ENCODE measurements at regions not wholly inside any gene's neighbourhood (a gene's known extent, or its start where the extent isn't known, plus 50 kb on each side); places are given as distances from the start of the nearest gene placed in this dataset.

- no peak for DNase-seq
Measured at GRCh38 chr3:34285827-34286188, 487.4 kb downstream of the PDCD6IP start.

GRCh38 chr3:34292605-34293300 is 494.3 kb downstream of the PDCD6IP start:
- no peak for DNase-seq

GRCh38 chr3:34294240-34294639 is 495.8 kb downstream of the PDCD6IP start:
- DNase-seq, result no peak

- no peak for DNase-seq
Measured at GRCh38 chr3:34296796-34297195, 498.4 kb downstream of the PDCD6IP start.

- DNase-seq, result no peak
Measured at GRCh38 chr3:34298653-34299052, 500.2 kb downstream of the PDCD6IP start.

GRCh38 chr3:34300621-34301020 is 502.2 kb downstream of the PDCD6IP start:
- no peak for DNase-seq

- DNase-seq, result no peak
Measured at GRCh38 chr3:34301313-34301712, 502.9 kb downstream of the PDCD6IP start.

- DNase-seq, result no peak
Measured at GRCh38 chr3:34305266-34305665, 506.8 kb downstream of the PDCD6IP start.

- no peak for DNase-seq
Measured at GRCh38 chr3:34312684-34313083, 514.3 kb downstream of the PDCD6IP start.

GRCh38 chr3:34319881-34320280 is 521.5 kb downstream of the PDCD6IP start:
- DNase-seq, result no peak

- no peak for DNase-seq
Measured at GRCh38 chr3:34323517-34323916, 525.1 kb downstream of the PDCD6IP start.

GRCh38 chr3:34346656-34347055 is 548.2 kb downstream of the PDCD6IP start:
- DNase-seq, result no peak

- peak in 12 of 56 donors; percentile 2 to 38 (median 6) for DNase-seq
Measured at GRCh38 chr3:34351882-34352777, 553.7 kb downstream of the PDCD6IP start.

GRCh38 chr3:34352778-34353331 is 554.4 kb downstream of the PDCD6IP start:
- no peak for DNase-seq

GRCh38 chr3:34357461-34357860 is 559.0 kb downstream of the PDCD6IP start:
- no peak for DNase-seq

- no peak for DNase-seq
Measured at GRCh38 chr3:34359064-34359463, 560.6 kb downstream of the PDCD6IP start.

GRCh38 chr3:34360713-34361112 is 562.3 kb downstream of the PDCD6IP start:
- DNase-seq, result no peak

GRCh38 chr3:34361921-34362320 is 563.5 kb downstream of the PDCD6IP start:
- peak in 1 of 56 donors; percentile 12 for DNase-seq

GRCh38 chr3:34362910-34363309 is 564.5 kb downstream of the PDCD6IP start:
- no peak for DNase-seq

- DNase-seq, result no peak
Measured at GRCh38 chr3:34363881-34364280, 565.5 kb downstream of the PDCD6IP start.

GRCh38 chr3:34364335-34364734 is 565.9 kb downstream of the PDCD6IP start:
- DNase-seq, result no peak

- DNase-seq, result no peak
Measured at GRCh38 chr3:34365231-34365630, 566.8 kb downstream of the PDCD6IP start.
